Neural progenitor cell (in vitro differentiated cells): ENCODE measurements at regions not wholly inside any gene's neighbourhood (a gene's known extent, or its start where the extent isn't known, plus 50 kb on each side); places are given as distances from the start of the nearest gene placed in this dataset.
A peak's percentile ranks its signal among the peaks of the same experiment; 100 is the strongest.

Source experiments
- DNase-seq: peaks from one replicate; pipeline ENCODE4 v3.0.0-alpha.2; 2016; ENCODE audit warnings: low spot score
- H2AFZ ChIP-seq: fragments of 200-600 bp; sonication (generic); replicated peaks from 2 replicates; pipeline ENCODE4 v1.6.1; 2016; ENCODE audit warnings: antibody characterized with exemption
- H3F3A ChIP-seq: fragments of 200-600 bp; sonication (generic); 2 replicates; pipeline ENCODE4 v1.6.1; 2016; ENCODE audit warnings: antibody characterized with exemption, low read depth
- H3K27ac ChIP-seq: fragments of 200-600 bp; sonication (generic); 2 replicates; pipeline ENCODE4 v1.5.1; 2016; ENCODE audit warnings: mild to moderate bottlenecking
- H3K27me3 ChIP-seq: fragments of 200-600 bp; sonication (generic); 2 replicates; pipeline ENCODE4 v1.6.1; 2016; ENCODE audit warnings: mild to moderate bottlenecking, moderate library complexity
- H3K36me3 ChIP-seq: fragments of 200-600 bp; sonication (generic); 2 replicates; pipeline ENCODE4 v1.5.1; 2016
- H3K4me1 ChIP-seq: fragments of 200-600 bp; sonication (generic); 2 replicates; pipeline ENCODE4 v1.6.1; 2016; ENCODE audit warnings: mixed run types
- H3K4me2 ChIP-seq: fragments of 200-600 bp; sonication (generic); 2 replicates; pipeline ENCODE4 v1.6.1; 2016
- H3K4me3 ChIP-seq: fragments of 200-600 bp; sonication (generic); 2 replicates; pipeline ENCODE4 v1.5.1; 2016
- H3K79me2 ChIP-seq: fragments of 200-600 bp; sonication (generic); 2 replicates; pipeline ENCODE4 v1.6.1; 2016; ENCODE audit warnings: low read depth
- H3K9ac ChIP-seq: fragments of 200-600 bp; sonication (generic); 2 replicates; pipeline ENCODE4 v1.6.1; 2016
- H3K9me3 ChIP-seq: fragments of 200-600 bp; sonication (generic); 2 replicates; pipeline ENCODE4 v1.5.1; 2016; ENCODE audit warnings: low read depth
- H4K20me1 ChIP-seq: fragments of 200-600 bp; sonication (generic); 2 replicates; pipeline ENCODE4 v1.6.1; 2016; ENCODE audit warnings: low read depth
- H3K27ac Mint-ChIP-seq: 3 replicates; pipeline ENCODE4 v1.8.0; 2021; ENCODE audit warnings: mixed read lengths
- H3K27me3 Mint-ChIP-seq: 2 replicates; pipeline ENCODE4 v1.8.0; 2022; ENCODE audit warnings: low read depth, mild to moderate bottlenecking, inconsistent platforms, moderate library complexity, mixed read lengths; ENCODE audit not compliant: insufficient read depth
- H3K36me3 Mint-ChIP-seq: 3 replicates; pipeline ENCODE4 v1.8.0; 2021; ENCODE audit warnings: mixed read lengths
- H3K4me1 Mint-ChIP-seq: 3 replicates; pipeline ENCODE4 v1.8.0; 2021; ENCODE audit warnings: mixed read lengths
- H3K4me3 Mint-ChIP-seq: 3 replicates; pipeline ENCODE4 v1.8.0; 2021; ENCODE audit warnings: mild to moderate bottlenecking, moderate library complexity, mixed read lengths
- H3K9me3 Mint-ChIP-seq: 3 replicates; pipeline ENCODE4 v1.8.0; 2020; ENCODE audit warnings: mixed read lengths
- CTCF ChIP-seq: fragments of 200-600 bp; sonication (generic); IDR thresholded peaks from 2 replicates; pipeline ENCODE4 v1.5.1; 2017; ENCODE audit warnings: antibody characterized with exemption, mild to moderate bottlenecking
- EZH2 ChIP-seq: fragments of 200-600 bp; sonication (generic); IDR thresholded peaks from 2 replicates; pipeline ENCODE4 v1.6.1; 2017; ENCODE audit warnings: antibody characterized with exemption, mild to moderate bottlenecking, moderate library complexity
- EZH2phosphoT487 ChIP-seq: fragments of 200-600 bp; sonication (generic); IDR thresholded peaks from 2 replicates; pipeline ENCODE4 v1.6.1; 2017; ENCODE audit warnings: antibody characterized with exemption

GRCh38 chr3:194070220-194070633 is 65.7 kb upstream of the HES1 start:
- H3K27me3 Mint-ChIP-seq: peaks cover 27% of the 10 kb centered on the region
- TF ChIP-seq EZH2 (no peak), CTCF (no peak), EZH2phosphoT487 (no peak)
- no peak overlapping the region for H3K9ac ChIP-seq
- H3F3A ChIP-seq: peaks cover 16% of the 10 kb centered on the region
- no peak overlapping the region for H3K27ac Mint-ChIP-seq
- no peaks in the 10 kb centered on the region for H3K4me1 ChIP-seq
- peaks cover 7% of the 10 kb centered on the region for H3K36me3 Mint-ChIP-seq
- H3K4me3 ChIP-seq: no peak overlapping the region
- H3K27me3 ChIP-seq: peaks cover 34% of the 10 kb centered on the region
- no peak overlapping the region for H3K27ac ChIP-seq
- peak overlapping the region; percentile 78 for H3K4me2 ChIP-seq
- no peaks in the 10 kb centered on the region for H4K20me1 ChIP-seq
- no peaks in the 10 kb centered on the region for H3K9me3 ChIP-seq
- H3K79me2 ChIP-seq: no peaks in the 10 kb centered on the region
- H3K9me3 Mint-ChIP-seq: peaks cover 37% of the 10 kb centered on the region
- peaks cover 9% of the 10 kb centered on the region for H3K36me3 ChIP-seq
- H3K4me1 Mint-ChIP-seq: peaks cover 17% of the 10 kb centered on the region
- H2AFZ ChIP-seq: peak overlapping the region; percentile 60
- H3K4me3 Mint-ChIP-seq: peak overlapping the region; percentile 82
- DNase-seq: no peak

GRCh38 chr3:194070634-194071409 is 65.1 kb upstream of the HES1 start:
- Histone ChIP-seq H3K4me1 (peaks cover 5% of the 10 kb centered on the region), H3K4me2 (peak overlapping the region; percentile 78), H3F3A (peaks cover 13% of the 10 kb centered on the region), H3K9ac (no peak overlapping the region), H4K20me1 (no peaks in the 10 kb centered on the region), H3K9me3 (no peaks in the 10 kb centered on the region), H3K79me2 (no peaks in the 10 kb centered on the region), H3K36me3 (peaks cover 9% of the 10 kb centered on the region), H3K4me3 (peak overlapping the region; percentile 38), H3K27ac (no peak overlapping the region), H2AFZ (peak overlapping the region; percentile 60), H3K27me3 (peaks cover 34% of the 10 kb centered on the region)
- Mint-ChIP-seq H3K27me3 (peaks cover 28% of the 10 kb centered on the region), H3K4me1 (peaks cover 21% of the 10 kb centered on the region), H3K36me3 (peaks cover 7% of the 10 kb centered on the region), H3K4me3 (peak overlapping the region; percentile 82), H3K9me3 (peaks cover 37% of the 10 kb centered on the region), H3K27ac (no peak overlapping the region)
- no peak for TF ChIP-seq EZH2
- no peak for TF ChIP-seq CTCF
- no peak for TF ChIP-seq EZH2phosphoT487
- peak; percentile 85 for DNase-seq

- Histone ChIP-seq H3K27ac (no peak overlapping the region), H3K79me2 (no peaks in the 10 kb centered on the region), H4K20me1 (no peaks in the 10 kb centered on the region), H3K27me3 (peaks cover 34% of the 10 kb centered on the region), H3K9me3 (no peaks in the 10 kb centered on the region), H3K36me3 (peaks cover 3% of the 10 kb centered on the region), H3K4me3 (no peak overlapping the region), H3K4me1 (peaks cover 10% of the 10 kb centered on the region), H2AFZ (no peak overlapping the region), H3K4me2 (no peak overlapping the region), H3F3A (peaks cover 13% of the 10 kb centered on the region), H3K9ac (no peak overlapping the region)
- peaks cover 28% of the 10 kb centered on the region for H3K27me3 Mint-ChIP-seq
- peaks cover 29% of the 10 kb centered on the region for H3K4me1 Mint-ChIP-seq
- peaks cover 26% of the 10 kb centered on the region for H3K9me3 Mint-ChIP-seq
- no peak for DNase-seq
- peaks cover 7% of the 10 kb centered on the region for H3K36me3 Mint-ChIP-seq
- no peak overlapping the region for H3K27ac Mint-ChIP-seq
- no peak for TF ChIP-seq EZH2phosphoT487
- no peak for TF ChIP-seq CTCF
- no peak for TF ChIP-seq EZH2
- H3K4me3 Mint-ChIP-seq: no peak overlapping the region
Measured at GRCh38 chr3:194072097-194072428, 63.9 kb upstream of the HES1 start.
